WTC11 (cell line): ENCODE measurements at regions not wholly inside any gene's neighbourhood (a gene's known extent, or its start where the extent isn't known, plus 50 kb on each side); places are given as distances from the start of the nearest gene placed in this dataset.

Source experiments
- ATAC-seq: fragments of 200-7000 bp; cut with Tn5 transposase; 2 replicates; pipeline ENCODE4 v1.10.0; 2021; ENCODE audit warnings: mild to moderate bottlenecking, moderate library complexity
- CTCF ChIA-PET: fragments of 300-600 bp; sonication (Branson Sonifier 250); formaldehyde crosslinking; loops from one replicate; lab custom pipeline; 2021; ENCODE audit warnings: antibody characterized with exemption; lab: Charles Lee
- POLR2A ChIA-PET: fragments of 350-600 bp; sonication (Branson Sonifier 250); formaldehyde crosslinking; loops from one replicate; lab custom pipeline; 2021; ENCODE audit warnings: antibody characterized with exemption; lab: Charles Lee
- DNase-seq: peaks from one replicate; pipeline ENCODE4 v3.0.0; 2021; ENCODE audit warnings: low spot score
- H3K27ac Mint-ChIP-seq: 2 replicates; pipeline ENCODE4 v1.8.0; 2021; ENCODE audit warnings: mixed read lengths
- H3K27me3 Mint-ChIP-seq: 2 replicates; pipeline ENCODE4 v1.8.0; 2021; ENCODE audit warnings: low read depth, mild to moderate bottlenecking, moderate library complexity, mixed read lengths
- H3K36me3 Mint-ChIP-seq: 2 replicates; pipeline ENCODE4 v1.8.0; 2021; ENCODE audit warnings: mixed read lengths
- H3K4me1 Mint-ChIP-seq: 2 replicates; pipeline ENCODE4 v1.8.0; 2022; ENCODE audit warnings: mixed read lengths
- H3K4me3 Mint-ChIP-seq: 2 replicates; pipeline ENCODE4 v1.8.0; 2021; ENCODE audit warnings: mild to moderate bottlenecking, moderate library complexity, mixed read lengths
- H3K9me3 Mint-ChIP-seq: 2 replicates; pipeline ENCODE4 v1.8.0; 2021; ENCODE audit warnings: mixed read lengths
- ATF1 ChIP-seq: sonication (generic); formaldehyde crosslinking; IDR thresholded peaks from 2 replicates; pipeline ENCODE4 v1.8.1; 2023; ENCODE audit warnings: mild to moderate bottlenecking, moderate library complexity, missing genetic modification reagents
- ATF2 ChIP-seq: sonication (generic); formaldehyde crosslinking; IDR thresholded peaks from 2 replicates; pipeline ENCODE4 v1.8.1; 2022; ENCODE audit warnings: low read depth, missing genetic modification reagents, borderline replicate concordance
- ATF6 ChIP-seq: sonication (generic); formaldehyde crosslinking; IDR thresholded peaks from 2 replicates; pipeline ENCODE4 v1.8.1; 2023; ENCODE audit warnings: mild to moderate bottlenecking, missing genetic modification reagents
- CBFB ChIP-seq: sonication (generic); formaldehyde crosslinking; IDR thresholded peaks from 2 replicates; pipeline ENCODE4 v1.8.1; 2022; ENCODE audit warnings: mild to moderate bottlenecking, low read depth, missing genetic modification reagents
- CDX4 ChIP-seq: fragments of 250-450 bp; sonication (Bioruptor Pico); IDR thresholded peaks from 2 replicates; pipeline ENCODE4 v1.9.0; 2021; ENCODE audit warnings: moderate library complexity, mild to moderate bottlenecking, inconsistent platforms, borderline replicate concordance
- CREB1 ChIP-seq: sonication (generic); formaldehyde crosslinking; IDR thresholded peaks from 2 replicates; pipeline ENCODE4 v1.8.0; 2023; ENCODE audit warnings: mild to moderate bottlenecking, missing genetic modification reagents
- E2F4 ChIP-seq: sonication (generic); formaldehyde crosslinking; IDR thresholded peaks from 2 replicates; pipeline ENCODE4 v1.8.1; 2022; ENCODE audit warnings: low read depth, mild to moderate bottlenecking, moderate library complexity, missing genetic modification reagents, borderline replicate concordance
- EMX1 ChIP-seq: fragments of 250-450 bp; sonication (Bioruptor Pico); IDR thresholded peaks from 2 replicates; pipeline ENCODE4 v1.8.0; 2021; ENCODE audit warnings: mild to moderate bottlenecking
- ESRRA ChIP-seq: sonication (generic); formaldehyde crosslinking; IDR thresholded peaks from 2 replicates; pipeline ENCODE4 v1.8.1; 2022; ENCODE audit warnings: mild to moderate bottlenecking, missing genetic modification reagents, borderline replicate concordance
- HMGXB4 ChIP-seq: sonication (generic); formaldehyde crosslinking; IDR thresholded peaks from 2 replicates; pipeline ENCODE4 v1.8.1; 2023; ENCODE audit warnings: mild to moderate bottlenecking, moderate library complexity, missing genetic modification reagents
- KAT7 ChIP-seq: sonication (generic); formaldehyde crosslinking; IDR thresholded peaks from 2 replicates; pipeline ENCODE4 v1.8.1; 2023; ENCODE audit warnings: missing genetic modification reagents, mild to moderate bottlenecking, borderline replicate concordance
- MYBL2 ChIP-seq: sonication (generic); formaldehyde crosslinking; IDR thresholded peaks from 2 replicates; pipeline ENCODE4 v1.8.1; 2023; ENCODE audit warnings: mild to moderate bottlenecking, moderate library complexity, missing genetic modification reagents
- OVOL2 ChIP-seq: fragments of 250-450 bp; sonication (Bioruptor Pico); IDR thresholded peaks from 2 replicates; pipeline ENCODE4 v1.9.0; 2021; ENCODE audit warnings: mild to moderate bottlenecking, borderline replicate concordance
- USF2 ChIP-seq: sonication (generic); formaldehyde crosslinking; IDR thresholded peaks from 2 replicates; pipeline ENCODE4 v1.8.1; 2023; ENCODE audit warnings: mild to moderate bottlenecking, missing genetic modification reagents, moderate library complexity
- ZNF219 ChIP-seq: sonication (generic); formaldehyde crosslinking; IDR thresholded peaks from 2 replicates; pipeline ENCODE4 v1.8.0; 2023; ENCODE audit warnings: missing genetic modification reagents, mild to moderate bottlenecking, borderline replicate concordance
- ZNF281 ChIP-seq: sonication (generic); formaldehyde crosslinking; IDR thresholded peaks from 2 replicates; pipeline ENCODE4 v1.8.0; 2023; ENCODE audit warnings: mild to moderate bottlenecking, missing genetic modification reagents
- ZNF532 ChIP-seq: fragments of 250-450 bp; sonication (Bioruptor Pico); IDR thresholded peaks from 2 replicates; pipeline ENCODE4 v1.9.0; 2021; ENCODE audit warnings: mild to moderate bottlenecking, borderline replicate concordance
- ZSCAN18 ChIP-seq: fragments of 250-450 bp; sonication (Bioruptor Pico); IDR thresholded peaks from 2 replicates; pipeline ENCODE4 v2.1.2; 2022; ENCODE audit warnings: mild to moderate bottlenecking, moderate library complexity

- TF ChIP-seq ZNF532 (no peak), ZSCAN18 (CRISPR knock-in tag) (no peak), E2F4 (CRISPR knock-in tag) (no peak), MYBL2 (CRISPR knock-in tag) (no peak), EMX1 (CRISPR knock-in tag) (no peak), ESRRA (CRISPR knock-in tag) (no peak), CDX4 (no peak), ATF6 (no peak), KAT7 (CRISPR knock-in tag) (no peak), CBFB (CRISPR knock-in tag) (no peak), USF2 (CRISPR knock-in tag) (no peak)
Observed at GRCh38 chr16:62967611-62968010, 931.4 kb upstream of the CDH8 start (continued).

GRCh38 chr16:62967163-62967562 is 930.9 kb upstream of the CDH8 start:
- ChIA-PET POLR2A (no interaction called here), CTCF (no interaction called here)
- no peak overlapping the region for H3K27ac Mint-ChIP-seq
- H3K9me3 Mint-ChIP-seq, result peaks cover 15% of the 10 kb centered on the region
- no peaks in the 10 kb centered on the region for H3K27me3 Mint-ChIP-seq
- H3K4me1 Mint-ChIP-seq, result no peaks in the 10 kb centered on the region
- peaks cover 3% of the 10 kb centered on the region for H3K36me3 Mint-ChIP-seq
- DNase-seq (no peak), ATAC-seq (no peak)
- H3K4me3 Mint-ChIP-seq, result no peak overlapping the region
- TF ChIP-seq ESRRA (CRISPR knock-in tag), result no peak
- no peak for TF ChIP-seq OVOL2 (CRISPR knock-in tag)
- TF ChIP-seq ZNF281 (CRISPR knock-in tag), result no peak
- no peak for TF ChIP-seq ZNF219 (CRISPR knock-in tag)
- no peak for TF ChIP-seq CREB1 (CRISPR knock-in tag)
- no peak for TF ChIP-seq ATF2 (CRISPR knock-in tag)
- no peak for TF ChIP-seq ATF1 (CRISPR knock-in tag)
- TF ChIP-seq HMGXB4 (CRISPR knock-in tag), result no peak
